IPS DF 4.7 (cell line): ENCODE measurements at regions not wholly inside any gene's neighbourhood (a gene's known extent, or its start where the extent isn't known, plus 50 kb on each side); places are given as distances from the start of the nearest gene placed in this dataset.

Experiments
- DNase-seq: peaks from one replicate; pipeline ENCODE4 v3.0.0-alpha.2; 2013; ENCODE audit warnings: low spot score; ENCODE audit errors: extremely low read depth

DNA sequence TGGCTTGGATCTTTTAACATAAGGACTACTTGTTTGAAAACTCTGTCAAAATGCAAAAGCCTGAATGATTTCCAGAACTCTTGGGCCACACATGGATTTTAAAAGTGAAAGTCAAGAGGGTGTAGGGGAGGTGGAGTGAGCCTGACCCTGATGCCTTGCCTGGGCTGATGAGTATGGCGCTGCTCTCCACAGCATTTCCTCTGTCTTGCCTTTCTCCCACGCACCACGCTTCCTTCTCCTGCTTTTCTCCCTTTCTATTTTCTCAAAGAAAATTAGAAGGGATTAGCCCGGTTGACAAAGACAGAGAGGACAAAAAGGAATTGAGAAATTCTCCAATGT lies 207.0 kb upstream of the CCDC68 start:
- no peak for DNase-seq

DNA sequence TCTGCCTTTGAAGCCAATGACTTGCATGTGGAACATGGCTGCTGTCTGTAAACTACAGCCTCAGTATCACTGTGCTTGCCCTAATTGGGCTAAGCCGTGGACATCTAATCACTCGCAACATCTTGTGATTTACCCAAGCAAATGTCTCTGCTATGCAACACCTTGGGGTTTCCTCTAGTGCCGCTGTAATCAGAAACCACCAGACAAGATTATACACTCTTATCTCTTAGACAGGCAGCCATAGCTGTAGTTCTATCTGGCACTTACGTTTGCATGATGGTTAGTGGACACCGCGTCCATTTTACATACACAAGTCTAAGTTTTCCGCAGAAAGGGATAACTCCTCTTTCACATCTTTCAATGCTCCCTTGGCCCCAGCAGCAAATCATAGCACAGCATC lies 204.3 kb upstream of the CCDC68 start:
- DNase-seq: no peak

DNA sequence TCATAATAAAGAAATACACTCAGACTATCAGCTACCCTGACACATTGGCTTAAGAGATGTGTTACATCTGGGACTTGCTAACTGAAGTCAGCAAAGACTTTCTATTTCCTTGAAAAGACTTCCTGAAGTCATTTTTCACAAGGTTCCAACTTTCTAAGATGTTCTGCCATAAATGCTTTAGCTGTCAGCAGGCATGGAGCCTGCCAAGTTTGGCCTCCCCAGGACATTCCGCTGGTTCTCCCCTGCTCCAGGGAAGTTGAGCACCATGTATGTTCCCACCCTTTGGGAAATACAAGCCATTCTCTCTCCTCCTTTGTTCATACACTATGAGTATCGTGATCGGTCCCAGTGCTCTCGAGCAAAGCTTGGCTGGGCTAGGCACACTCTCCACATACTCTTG lies 202.7 kb upstream of the CCDC68 start:
- no peak for DNase-seq

DNA sequence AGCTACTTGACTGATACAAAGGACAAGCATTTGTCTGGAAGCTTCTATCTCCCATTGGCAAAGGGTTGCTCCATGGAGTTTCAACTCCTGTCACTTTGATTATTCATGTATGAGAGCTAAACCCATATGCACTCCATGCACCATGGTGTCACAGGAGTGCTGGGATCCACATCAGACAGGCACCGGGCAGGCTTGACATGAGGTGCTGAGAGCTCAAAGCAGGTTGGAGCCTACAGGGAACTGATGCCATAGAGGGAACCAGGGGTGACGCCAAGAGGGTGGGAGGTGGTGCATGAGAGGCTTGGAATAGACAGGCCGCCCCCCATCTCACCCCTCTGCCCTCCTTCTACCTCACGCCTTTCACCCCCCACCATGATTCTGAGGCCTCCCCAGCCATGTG lies 199.8 kb upstream of the CCDC68 start:
- no peak for DNase-seq

DNA sequence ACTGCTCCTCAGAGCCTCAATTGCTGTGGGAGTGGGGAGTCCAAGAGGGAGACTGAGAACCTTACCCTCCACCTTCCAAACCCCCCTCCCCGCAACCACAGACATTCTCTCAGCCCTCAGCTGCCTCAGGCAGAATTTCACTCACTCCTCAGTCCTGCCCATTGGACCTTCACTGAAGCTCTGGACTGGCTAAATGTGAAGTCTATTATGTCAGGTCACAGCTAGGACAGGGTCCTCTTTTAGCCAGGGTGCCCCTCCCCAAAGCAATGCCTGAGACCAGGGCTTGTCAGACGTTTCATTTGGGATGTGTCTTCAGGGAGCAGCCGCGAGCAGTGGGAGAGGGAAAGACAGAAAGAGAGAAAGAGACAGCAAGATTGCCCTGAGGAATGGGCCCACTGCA lies 199.3 kb upstream of the CCDC68 start:
- DNase-seq: no peak

DNA sequence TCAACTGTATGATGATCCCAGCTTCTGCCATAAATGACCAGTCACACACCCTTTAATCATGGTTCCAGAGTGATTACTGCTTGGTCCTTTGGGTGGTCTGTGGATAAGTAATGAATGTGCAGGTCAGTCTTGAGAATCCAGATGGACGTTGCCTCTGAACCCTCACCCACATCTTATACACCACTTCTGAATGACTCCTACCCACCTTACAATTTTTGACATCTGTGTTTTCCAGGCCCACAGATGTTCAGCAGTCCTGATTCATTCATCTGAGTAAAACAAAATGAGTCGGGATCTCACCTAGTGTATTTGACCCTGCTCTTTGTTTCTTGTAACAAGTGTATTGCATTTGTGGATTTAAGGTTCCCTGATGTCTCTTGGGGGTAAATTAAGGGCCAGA lies 194.1 kb upstream of the CCDC68 start:
- DNase-seq: no peak

DNA sequence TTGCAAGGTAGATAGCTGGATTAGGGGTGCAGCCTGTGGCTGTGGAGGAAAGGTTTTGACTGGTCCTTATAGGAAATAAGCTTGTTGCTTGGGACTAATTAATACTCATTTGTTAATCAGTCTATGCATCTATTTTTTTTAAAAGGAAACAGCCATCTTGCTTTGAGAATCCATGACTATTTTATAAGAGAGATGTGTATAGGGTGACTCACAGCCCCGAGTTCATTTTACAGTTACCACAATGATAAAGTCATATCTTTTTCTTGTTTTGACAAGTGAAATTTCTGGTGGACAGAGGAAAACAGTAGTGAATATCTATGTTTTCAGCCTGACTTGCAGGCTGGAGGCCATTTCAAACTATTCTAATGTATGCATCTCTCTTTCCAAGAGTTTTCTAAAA lies 193.5 kb upstream of the CCDC68 start:
- DNase-seq: no peak

DNA sequence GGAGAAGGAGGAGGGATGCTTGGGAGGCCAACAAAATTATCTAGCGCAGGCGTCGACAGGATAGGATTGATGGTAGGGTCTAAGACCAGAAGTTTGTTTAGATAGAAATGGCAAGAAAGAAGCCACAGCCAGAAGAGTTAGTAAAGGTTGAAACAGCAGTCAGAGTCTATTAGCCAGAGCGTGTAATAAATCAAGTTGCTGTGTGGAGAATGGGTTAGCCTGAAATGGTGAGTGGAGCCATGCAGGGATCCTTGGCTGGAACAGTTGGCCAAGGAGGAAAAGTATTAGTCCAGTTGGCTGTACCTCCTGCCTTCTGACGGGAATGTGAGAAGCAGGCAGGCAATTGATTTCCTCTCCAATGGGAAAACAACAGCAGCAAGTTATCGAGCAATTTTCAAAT lies 190.7 kb upstream of the CCDC68 start:
- DNase-seq: no peak

DNA sequence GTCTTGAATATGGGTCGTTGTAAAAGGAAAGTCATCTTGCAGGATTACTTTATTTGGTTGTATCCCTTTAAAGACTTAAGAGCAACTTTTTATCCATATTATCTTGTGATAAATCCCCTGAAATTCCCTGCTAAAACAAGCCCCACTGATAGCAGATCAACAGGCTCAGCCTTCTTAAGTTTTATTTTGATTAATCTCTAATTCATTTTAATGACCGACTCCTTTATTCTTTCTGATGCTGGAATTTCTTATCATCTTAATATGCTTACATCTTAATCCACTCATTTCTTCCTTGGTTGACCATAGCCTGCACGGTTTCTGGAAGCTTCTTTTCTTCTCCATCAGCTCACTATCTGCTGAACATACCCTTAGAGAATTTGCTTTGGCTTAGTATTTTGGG lies 188.5 kb upstream of the CCDC68 start:
- DNase-seq: no peak

DNA sequence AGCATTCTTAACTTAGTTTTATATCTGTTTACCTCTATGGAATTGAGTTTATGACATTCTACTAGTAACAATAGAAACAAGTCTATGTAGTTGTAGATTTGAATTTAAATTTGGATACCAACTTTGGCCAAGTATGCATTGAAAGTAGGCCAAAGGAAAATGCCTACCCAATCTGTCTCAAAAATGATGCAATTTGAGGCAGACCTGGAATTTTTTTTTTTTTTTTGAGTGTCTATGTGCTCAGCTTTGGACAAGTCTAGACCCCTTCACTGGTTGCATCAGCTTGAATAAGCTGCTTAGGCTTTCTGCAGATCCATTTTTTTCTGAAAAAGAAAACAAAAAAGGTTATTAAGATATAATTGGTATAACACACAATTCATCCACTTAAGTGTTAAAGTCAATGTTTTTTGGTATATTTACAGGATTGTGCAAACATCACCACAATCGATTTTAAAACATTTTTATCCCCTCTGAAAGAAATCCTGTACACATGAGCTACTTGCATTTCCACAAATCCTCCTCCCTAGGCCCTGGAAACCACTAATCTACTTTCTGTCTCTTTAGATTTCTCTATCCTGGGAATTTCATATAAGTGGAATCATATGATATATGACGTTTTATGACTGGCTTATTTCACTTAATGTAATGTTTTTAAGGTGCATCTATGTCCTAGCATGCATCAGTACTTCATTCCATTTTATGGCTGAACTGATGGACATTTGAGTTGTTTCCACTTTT lies 185.1 kb upstream of the CCDC68 start:
- no peak for DNase-seq

DNA sequence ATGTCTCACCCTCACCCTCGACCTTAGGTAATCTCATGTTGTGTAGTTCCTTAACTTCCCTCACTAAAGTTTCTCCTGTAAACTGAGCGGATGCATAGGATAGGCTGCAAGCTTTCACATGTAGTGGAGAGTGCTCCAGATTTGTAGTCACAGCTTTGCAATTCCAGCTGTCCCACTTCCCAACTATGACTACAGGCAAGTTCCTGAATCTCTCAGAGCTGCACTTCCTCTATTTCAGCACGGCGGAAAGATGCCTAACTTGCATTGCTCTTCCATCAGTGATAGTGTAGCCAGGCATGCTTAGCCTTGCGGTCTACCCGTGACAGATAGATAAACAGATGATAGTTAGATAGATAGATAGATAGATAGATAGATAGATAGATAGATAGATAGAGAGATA lies 183.1 kb upstream of the CCDC68 start:
- no peak for DNase-seq

DNA sequence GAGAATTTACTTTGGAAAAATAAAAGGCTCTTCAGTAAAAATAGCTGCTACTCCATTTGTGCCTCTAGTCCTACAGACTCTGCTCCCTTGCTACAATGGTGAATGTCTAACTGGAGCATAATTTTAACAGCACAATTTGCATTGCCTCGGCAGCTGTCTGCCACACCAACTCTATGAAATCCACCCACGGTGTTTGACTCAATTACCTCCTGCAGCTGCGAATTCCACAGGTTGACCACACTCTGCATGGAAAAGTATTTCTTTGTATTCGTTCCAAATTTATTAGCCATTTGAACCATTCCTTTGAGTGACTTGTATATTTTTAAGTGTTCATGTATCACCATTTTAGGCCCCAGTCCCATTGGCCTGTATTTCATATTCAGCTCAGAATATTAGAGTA lies 182.1 kb upstream of the CCDC68 start:
- no peak for DNase-seq

DNA sequence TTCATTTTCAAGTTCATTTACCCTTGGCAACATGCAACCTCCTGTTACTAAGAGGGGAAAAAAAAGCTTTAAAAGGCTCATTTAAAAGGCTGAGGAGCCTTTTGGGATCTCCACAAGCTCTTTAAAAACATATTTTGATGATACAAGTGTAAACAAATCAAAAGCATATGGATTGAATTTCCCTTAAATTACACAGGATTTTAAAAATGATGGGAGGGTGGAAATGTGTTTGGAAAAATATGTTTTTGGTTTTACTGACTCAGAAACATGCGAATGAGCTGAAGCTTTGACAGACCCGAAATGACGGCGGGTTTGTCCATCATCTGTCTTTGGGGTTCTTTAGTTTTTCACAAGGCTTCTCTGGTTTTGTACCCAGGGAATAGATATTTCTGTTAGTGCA lies 180.6 kb upstream of the CCDC68 start:
- DNase-seq: no peak

DNA sequence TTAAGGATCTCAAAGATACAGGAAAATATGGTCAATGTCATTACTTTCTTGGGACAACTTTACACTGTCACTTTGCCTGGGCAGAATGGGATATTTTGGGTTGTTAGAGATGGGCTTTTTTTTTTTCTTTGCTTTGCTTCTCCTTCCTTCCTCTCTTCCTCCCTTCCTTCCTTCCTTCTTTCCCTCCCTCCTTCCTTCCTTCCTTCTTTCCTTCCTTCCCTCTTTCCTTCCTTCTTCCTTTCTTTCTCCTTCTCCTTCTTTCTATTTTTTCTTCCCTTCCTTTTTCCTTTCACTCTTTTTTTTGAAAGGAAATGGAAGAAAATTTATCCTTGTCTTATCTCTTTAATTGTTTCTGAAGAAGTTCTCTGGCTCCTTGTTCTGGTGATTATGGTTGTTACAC lies 180.0 kb upstream of the CCDC68 start:
- DNase-seq: no peak

DNA sequence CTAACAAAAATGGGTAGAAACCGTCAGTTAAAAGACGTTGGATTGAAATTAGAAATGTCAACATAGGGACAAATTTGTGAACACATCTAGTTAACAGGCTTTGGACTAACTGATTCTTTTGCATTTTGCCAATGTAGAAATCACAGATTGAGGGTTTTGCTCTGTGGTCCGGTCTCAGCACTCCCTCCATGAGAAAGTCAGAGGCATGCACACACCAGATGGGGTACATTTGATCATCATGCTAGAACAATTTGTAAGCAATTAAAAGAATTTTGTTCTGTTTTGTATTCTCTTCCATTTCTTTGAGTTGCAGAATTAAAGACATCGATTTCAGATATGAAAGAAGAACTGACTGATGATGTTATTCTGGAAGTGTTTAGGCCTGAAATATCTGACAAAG lies 179.1 kb upstream of the CCDC68 start:
- DNase-seq: no peak

DNA sequence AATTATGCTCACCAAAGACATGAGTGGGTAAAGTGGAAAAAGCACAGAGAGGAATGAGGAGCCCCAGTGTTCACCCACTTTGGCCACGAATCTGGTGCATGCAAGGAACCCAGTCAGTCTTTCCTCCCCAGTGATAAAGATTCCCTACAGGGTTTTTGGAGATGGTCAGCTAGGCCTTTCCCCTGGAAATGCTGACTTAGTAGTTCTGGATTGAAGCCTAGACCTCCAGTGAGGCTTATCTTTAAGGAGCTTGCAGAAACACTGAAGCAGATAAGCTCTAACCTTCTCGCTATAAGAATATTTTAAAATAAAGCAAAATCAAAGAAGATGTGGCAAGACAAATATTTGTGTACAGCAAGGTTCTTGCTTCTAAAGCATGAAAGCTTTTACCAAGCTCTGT lies 178.3 kb upstream of the CCDC68 start:
- no peak for DNase-seq

DNA sequence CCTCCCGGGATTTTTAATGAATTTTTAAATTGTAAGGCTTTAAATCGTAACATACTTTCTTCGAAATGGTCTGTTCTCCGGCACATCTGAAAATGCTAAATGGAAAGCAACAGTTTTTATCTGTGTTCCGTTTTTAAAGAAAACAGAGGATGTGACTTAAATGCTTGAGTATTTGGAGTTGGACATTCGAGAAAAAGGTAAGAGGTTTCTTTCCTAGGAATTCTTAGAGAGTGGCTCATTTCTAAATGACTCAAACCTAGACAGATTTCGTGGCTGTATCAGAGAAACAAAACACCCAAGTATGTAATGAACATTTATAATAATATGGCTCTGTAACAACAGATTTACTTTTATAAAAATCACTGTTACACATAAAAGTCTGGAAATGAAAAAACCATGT lies 177.6 kb upstream of the CCDC68 start:
- DNase-seq: no peak

DNA sequence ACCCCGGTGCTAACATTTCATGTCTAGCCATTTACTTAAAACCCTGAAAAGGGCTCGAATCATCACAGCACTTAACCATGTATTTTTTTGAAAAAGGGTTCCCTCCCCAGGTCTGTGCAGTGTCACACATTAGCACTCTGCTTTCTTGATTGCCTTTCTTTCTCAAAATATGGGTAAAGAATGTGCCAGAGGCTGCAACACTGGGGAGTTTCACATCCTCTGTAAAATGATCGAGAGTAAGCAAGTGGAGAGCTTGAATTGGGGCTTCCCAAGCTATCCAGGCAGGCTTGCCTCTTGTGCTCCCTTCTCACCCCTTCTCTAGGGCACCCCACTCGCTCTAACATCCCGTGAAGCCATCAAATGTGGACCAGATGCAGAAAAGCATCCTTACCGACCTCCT lies 177.0 kb upstream of the CCDC68 start:
- DNase-seq: no peak

DNA sequence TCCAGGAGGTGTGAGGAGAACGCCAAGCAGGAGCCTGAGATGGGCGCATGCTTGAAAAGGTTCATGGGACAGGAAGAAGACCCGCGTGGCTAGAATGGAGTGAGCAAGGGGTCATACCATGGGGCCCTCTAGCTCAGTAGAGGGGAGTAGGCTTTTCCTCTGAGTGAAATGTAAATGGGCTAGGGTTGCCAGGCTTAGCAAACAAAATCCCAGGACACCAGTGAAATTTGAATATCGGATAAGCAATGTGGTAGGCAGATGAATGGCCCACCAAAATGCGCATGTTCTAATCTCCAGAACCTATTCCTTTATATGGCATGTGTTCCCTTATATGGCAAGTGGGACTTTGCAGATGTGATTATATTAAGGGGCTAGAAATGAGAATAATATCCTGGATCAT lies 174.1 kb upstream of the CCDC68 start:
- no peak for DNase-seq

DNA sequence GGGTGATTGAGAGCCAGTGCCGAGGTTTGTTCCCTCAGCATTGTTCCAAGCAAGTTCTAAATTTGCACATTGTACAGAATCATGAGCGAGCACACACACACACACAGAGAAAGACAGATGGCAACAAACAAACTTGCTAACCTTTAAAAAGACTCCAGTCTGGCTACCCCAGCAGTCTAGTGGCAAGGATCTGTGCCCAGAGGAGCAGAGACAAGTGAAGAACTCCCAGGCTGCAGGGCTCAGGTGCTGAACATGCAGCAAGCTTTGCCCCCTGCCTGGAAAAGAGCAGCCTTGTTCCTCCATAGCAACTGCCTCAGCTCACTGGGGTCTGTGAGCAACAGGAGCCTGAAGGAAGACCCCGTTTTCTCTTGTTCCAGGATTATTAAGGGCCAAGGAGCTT lies 169.2 kb upstream of the CCDC68 start:
- no peak for DNase-seq

DNA sequence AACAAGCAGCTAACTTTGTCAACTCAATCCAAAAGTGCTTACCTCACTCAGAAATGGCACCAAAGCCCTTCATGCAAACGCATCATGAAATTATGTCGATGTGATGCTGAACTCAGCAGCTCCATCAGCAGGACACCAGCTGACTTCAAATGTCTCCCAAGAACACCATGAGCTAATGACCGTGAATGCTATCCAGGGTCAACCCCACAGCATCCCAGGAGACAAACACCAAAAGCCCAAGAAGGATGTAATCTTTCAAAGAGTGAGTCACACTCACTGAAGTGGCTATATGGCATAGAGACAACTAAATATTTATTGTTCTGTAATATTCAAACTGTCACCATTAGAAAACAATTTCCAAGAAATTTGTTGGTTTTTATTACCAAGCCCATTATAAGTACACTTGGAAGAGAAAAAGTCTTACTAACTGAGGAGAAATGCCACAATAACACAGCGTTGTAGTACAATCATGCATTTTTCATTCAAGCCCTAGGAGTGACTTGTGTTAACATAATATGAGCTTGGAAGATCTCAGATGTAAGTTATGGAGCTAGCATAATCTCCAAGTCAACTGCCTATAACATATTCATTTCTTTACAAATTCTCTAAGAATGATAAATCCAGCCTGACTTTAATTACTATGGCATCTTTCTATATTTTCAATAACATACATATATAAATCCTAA lies 165.0 kb upstream of the CCDC68 start:
- no peak for DNase-seq

DNA sequence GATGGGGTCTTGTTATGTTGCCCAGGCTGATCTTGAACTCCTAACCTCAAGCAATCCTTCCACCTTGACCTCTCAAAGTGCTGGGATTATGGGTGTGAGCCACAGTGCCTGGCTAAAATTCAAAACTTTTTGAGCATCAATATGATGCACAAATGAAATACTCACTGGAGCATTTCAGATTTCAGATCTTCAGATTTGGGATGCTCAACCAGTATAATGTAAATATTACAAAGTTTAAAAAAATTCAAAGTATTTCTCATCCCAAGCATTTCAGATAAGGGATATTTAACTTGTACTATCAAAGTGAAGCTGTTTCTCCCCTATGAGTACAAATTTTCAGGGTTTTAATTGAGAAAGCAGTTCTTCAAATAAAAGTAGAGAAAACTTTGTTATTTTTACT lies 164.1 kb upstream of the CCDC68 start:
- no peak for DNase-seq

DNA sequence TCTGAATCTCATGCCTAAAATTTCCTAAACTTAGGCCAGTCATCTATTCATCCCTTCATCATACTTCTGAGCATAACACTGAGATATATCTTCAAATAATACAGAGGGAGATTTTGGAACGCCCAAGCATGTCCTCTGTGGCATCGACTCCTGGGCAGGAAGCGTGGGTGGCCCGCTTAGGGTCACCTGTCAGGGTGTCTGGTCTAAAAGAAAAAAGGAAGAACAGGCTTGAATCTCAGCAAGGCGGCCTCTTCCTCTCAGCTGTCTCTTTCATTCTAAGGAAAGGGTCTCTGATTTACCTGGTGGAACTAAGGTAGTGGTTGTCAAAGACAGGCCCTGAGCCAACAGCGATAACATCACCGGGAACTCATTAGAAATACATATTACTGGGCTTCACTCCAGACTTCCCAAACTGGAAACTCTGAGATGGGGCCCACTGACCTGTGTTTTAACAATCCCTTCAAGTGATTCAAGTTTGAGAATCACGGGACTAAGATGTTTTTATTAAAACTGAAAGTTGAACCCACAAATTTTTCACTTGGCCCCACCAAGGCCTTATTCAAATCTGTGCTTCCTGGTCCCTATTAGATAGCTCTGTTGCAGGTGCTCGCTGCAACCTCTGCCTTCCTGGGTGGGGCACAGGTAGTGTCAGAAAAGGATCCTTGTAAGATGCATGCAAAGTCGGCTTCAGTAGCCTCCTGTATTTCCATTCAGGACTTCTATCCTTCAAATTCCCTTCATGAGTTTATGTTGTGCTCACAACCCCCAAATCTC lies 162.3 kb upstream of the CCDC68 start:
- DNase-seq: no peak
